ENCODE measurements at regions not wholly inside any gene's neighbourhood (a gene's known extent, or its start where the extent isn't known, plus 50 kb on each side); places are given as distances from the start of the nearest gene placed in this dataset.
"Not testable (repeated sequence)": the region's sequence is repeated elsewhere in the genome, so short reads cannot be mapped to it uniquely, and the experiment has no call there.

DNA sequence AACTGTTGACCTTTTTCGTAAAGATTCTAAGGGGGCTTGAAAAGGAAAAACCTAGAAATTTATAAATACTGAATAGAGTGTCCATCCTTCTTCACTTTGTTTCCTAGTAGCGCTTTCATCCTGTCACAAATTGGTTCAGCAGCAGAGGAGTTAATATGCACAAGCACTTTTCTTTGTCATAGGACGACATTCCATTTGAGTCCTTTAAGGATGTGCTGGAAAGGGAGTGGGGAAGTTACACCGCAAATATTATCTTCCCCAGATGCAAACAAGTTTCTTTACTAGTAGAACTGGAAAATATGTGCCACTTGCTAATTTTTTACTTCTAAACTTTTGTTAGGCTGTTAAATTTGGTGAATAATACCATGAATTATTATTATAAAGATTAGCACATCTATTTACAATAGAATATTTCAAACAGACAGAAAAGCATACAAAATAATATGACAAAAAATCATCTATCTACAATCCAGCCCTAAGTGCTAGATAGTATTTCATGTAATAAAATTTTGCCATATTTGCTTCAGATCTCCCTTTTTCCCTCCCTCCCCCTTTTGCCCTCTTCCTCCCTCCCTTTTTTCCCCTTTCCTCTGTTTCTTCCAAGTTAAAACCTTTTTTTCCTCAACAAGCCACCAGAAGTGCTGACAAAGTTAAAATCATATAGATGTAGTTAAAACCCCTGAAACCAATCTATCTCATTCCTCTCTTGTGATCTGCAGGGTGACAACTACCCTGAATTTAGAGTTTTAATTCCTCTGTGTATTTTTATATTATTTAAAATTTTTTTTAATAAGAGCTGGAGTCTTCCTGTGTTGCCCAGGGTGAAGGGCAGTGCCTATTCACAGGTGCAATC, 50.5 kb upstream of the MAP4K3 start:
- no peak for DNase-seq

GRCh38 chr2:39488450-39488849, 51.4 kb upstream of the MAP4K3 start:
- no peak for DNase-seq

GRCh38 chr2:39490586-39490985, 53.5 kb upstream of the MAP4K3 start:
- no peak for DNase-seq

DNA sequence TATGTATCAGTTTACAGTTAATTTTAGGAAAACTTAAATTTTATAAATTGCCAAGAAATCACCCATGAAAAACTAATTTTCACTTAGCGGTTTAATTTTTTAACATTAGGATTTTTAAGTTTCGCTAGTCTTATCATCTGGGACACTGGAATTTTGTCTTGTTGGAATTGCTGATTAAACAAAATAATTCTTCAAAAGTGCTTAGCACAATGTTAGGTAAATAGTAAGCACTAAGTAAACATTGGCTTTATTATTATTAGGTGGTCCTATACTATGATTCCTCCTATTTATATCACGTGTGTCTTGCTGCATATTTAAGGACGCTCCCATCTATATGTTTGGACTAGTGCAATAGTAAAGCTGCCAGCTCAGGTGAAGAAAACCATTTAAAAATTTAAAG, 54.6 kb upstream of the MAP4K3 start:
- no peak for DNase-seq

DNA sequence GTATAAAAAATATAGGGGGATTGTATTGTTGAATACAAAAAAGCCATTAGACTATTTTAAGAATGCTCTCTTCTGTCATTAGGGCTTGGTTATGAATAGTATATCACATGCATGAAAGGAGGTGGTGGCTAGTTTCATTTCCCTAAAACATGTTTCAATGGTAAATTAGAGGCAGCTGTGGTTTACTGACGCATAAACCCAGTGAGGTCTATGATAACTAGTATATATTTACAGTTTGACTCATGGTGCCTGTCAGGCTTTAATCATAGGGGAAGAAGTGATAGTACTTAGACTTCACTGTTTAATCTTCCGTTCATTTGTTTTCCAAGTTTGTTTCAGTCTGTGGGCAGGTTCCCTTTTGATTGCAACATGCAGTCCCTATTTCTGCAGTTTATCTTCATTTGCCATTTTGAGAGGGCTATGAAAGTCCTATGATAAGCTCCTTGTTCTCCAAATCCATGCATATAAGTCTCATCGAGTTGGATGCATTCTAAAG, 55.1 kb upstream of the MAP4K3 start:
- DNase-seq, result peak in 1 of 2 experiments; percentile 16

DNA sequence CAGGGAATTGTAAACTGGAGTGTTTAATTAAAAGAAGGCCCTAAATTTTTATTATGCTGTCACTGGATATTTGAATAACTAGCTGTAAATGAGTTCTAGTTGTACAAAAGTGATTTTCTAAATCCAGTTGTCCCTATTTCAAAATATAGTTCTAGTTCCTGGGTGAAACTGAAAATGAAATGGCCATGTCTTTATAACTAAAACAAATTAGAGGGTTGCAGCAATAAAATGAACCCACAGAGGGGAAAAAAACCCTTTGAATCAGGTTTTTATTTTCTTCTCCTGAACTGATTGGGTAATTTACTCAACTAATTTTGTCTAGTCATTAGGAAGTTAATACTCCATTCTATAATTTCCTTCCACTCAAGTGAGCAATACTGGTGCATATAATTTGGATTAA, 55.6 kb upstream of the MAP4K3 start:
- DNase-seq, result no peak

- peak in 1 of 2 experiments; percentile 21 for DNase-seq
Measured at GRCh38 chr2:39494784-39495251, 57.7 kb upstream of the MAP4K3 start.

DNA sequence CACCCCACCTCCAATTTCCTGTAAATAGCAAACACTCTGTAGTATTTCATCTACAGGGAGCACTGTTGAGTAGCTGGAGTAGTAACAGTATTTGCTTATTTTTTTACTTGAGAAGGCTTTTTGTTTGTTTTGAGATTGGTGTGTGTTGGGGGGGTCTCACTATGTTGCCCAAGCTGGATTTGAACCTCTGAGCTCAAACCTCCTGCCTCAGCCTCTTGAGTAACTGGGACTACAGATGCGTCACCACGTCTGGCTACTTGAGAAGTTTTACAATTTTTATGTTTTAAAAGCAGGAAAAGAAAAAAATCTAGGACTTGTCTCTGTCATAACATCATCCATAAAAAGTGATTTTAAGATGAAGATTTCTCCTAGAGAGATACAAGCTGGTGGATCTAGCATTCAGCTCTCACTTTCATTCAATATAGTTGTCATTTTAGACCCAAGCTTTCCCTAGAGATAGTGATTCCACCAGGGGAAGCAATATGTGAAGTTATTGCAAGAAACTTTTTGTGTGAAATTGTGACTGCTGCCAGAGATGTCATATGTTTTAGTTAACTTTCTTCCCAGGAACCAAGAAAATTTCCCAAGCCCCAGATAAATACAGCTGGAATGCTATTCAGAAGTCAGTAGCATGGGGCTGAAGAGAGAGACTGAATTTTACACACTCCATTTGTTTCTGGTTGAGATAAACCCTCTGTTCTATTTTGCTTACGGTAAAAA, 60.2 kb upstream of the MAP4K3 start:
- DNase-seq, result no peak

GRCh38 chr2:39498176-39498575, 61.1 kb upstream of the MAP4K3 start:
- DNase-seq, result not testable (repeated sequence)

- DNase-seq, result no peak
Measured at GRCh38 chr2:39498786-39499185, 61.7 kb upstream of the MAP4K3 start.

GRCh38 chr2:39499336-39499735, 62.3 kb upstream of the MAP4K3 start:
- DNase-seq, result no peak

DNA sequence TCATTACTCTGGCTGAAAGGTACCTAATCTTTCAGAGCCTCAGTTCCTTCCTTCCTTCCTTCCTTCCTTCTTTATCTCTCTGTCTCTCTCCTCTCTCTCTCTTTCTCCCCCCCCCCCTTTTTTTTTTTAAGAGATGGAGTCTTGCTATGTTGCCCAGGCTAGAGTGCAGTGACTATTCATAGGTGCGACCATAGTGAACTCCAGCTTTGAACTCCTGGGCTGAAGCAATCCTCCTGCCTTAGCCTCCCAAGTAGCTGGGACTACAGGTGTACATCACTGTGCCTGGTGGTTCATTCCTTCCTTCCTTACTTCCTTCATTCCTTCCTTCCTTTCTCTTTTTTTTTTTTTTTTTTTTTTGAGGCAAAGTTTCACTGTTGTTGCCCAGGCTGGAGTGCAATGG, 64.3 kb upstream of the MAP4K3 start:
- DNase-seq, result no peak

GRCh38 chr2:39503277-39503676, 66.2 kb upstream of the MAP4K3 start:
- no peak for DNase-seq

- DNase-seq, result no peak
Measured at GRCh38 chr2:39504790-39505335, 67.8 kb upstream of the MAP4K3 start.

GRCh38 chr2:39506215-39506614, 69.1 kb upstream of the MAP4K3 start:
- no peak for DNase-seq

DNA sequence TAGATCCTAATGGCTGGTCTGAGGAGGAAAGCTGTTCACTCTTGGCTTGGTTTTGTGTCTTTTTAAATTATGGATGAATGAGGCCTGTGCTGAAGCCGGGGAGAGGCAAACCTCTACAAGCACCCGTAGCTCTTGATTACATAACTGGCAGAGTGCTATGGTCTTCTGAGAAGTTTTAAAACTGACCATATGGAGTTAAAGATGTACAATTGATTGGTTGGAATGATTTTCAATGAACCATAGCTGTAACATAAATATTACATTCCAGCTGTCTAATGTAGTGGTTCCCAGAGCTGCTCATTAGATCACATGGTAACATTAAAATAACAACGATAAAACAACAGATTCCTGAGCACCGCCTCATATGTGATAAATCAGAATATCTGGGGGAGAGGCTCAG, 71.1 kb upstream of the MAP4K3 start:
- DNase-seq, result no peak

GRCh38 chr2:39510140-39510539, 73.1 kb upstream of the MAP4K3 start:
- no peak for DNase-seq

- no peak for DNase-seq
Measured at GRCh38 chr2:39511219-39511604, 74.1 kb upstream of the MAP4K3 start.

DNA sequence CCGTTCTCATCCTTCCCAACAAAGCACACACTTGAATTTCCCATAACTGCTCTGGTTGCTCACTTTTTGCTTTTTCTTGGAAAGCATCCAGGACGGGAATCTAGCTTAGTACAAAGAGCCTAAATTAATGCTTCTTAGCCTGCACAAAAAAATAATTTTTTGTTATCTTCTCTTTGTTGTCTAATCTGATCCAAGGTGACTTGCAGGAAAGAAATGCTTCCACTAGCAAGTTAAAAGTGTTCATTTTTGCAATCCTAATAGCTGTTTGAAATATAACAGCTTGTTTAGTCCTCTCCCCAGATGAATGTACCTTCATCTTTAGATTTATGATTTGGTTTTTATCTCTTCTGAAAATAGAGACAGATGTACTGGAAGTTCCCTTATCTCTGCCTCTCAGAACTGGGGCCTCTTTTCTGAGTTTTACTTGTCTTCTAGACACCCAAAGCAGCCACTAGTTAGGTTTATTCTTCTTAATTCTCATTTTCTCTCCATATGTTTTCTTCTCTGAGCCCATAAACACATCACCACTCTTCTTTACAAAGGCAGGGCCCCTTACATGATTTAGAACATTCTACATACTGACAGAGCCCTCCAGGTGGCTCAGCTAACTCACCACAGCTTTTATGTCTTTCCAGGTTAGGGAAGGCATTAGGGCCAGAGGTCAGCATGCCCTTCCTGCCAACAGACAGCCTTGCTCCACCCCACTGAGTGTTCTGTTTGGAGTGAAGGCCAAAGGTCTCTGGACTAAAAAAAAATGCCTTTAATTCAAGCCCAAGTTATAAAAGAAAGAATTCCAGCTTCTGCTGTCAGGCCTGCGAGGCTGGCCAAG, 74.7 kb upstream of the MAP4K3 start:
- no peak for DNase-seq

- DNase-seq, result peak in 1 of 2 experiments; percentile 21
Measured at GRCh38 chr2:39512434-39512935, 75.4 kb upstream of the MAP4K3 start.

DNA sequence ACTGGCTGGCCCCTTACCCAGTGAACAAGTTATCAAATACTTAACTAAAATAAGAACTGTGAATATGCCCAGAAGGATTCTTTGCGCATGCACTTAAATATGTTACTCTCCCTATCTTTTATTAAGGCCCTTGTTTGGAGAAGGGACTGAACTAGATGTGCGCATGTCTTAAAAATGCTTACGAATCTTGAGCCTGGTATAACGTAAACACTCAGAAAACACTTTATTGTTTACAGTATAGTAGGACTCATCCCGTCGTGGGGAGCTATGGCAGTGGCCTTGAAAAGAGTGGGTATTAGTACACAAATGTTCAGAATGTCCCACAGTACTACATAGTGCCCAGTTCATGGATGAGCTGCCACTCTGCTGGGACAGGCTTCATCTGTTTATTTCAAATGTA, 75.9 kb upstream of the MAP4K3 start:
- no peak for DNase-seq

DNA sequence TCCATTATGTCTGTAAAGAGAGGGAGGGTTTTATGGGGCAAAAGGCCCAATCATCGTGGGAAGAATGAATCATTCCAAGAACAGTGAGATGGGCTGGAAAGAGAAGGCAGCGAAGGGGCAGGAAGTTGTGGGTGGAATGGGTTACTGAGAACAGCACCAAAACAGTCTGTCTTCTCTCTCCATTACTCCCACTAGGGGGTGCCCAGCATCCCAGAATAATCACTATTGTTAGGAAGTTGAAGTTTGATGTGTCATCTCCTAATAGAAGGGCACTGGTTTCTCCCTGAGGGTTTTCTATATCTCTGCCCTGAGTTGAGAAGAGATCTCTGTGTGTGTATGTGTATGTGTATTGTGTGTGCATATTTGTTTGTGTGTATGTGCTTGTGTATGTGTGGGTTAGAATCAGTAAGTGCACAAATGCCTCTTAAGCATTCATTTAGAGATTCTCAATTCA, 76.6 kb upstream of the MAP4K3 start:
- peak; percentile 72 to 83 for DNase-seq
